HFFc6 (cell line): ENCODE measurements at regions not wholly inside any gene's neighbourhood (a gene's known extent, or its start where the extent isn't known, plus 50 kb on each side); places are given as distances from the start of the nearest gene placed in this dataset.

Source experiments
- DNase-seq: peaks from one replicate; pipeline ENCODE4 v3.0.0-alpha.2; 2018
- H3K27ac Mint-ChIP-seq: 2 replicates; pipeline ENCODE4 v1.8.0; 2020; ENCODE audit warnings: mild to moderate bottlenecking, mixed read lengths
- H3K27me3 Mint-ChIP-seq: 2 replicates; pipeline ENCODE4 v1.8.0; 2021; ENCODE audit warnings: mild to moderate bottlenecking, moderate library complexity, mixed read lengths; ENCODE audit not compliant: insufficient read depth
- H3K36me3 Mint-ChIP-seq: 2 replicates; pipeline ENCODE4 v1.8.0; 2021; ENCODE audit warnings: low read depth, mixed read lengths
- H3K4me1 Mint-ChIP-seq: 2 replicates; pipeline ENCODE4 v1.8.0; 2020; ENCODE audit warnings: low read depth, mixed read lengths
- H3K4me3 Mint-ChIP-seq: 2 replicates; pipeline ENCODE4 v1.8.0; 2020; ENCODE audit warnings: mild to moderate bottlenecking, moderate library complexity, mixed read lengths
- H3K9me3 Mint-ChIP-seq: 2 replicates; pipeline ENCODE4 v1.8.0; 2020; ENCODE audit warnings: mild to moderate bottlenecking, mixed read lengths
- TF ChIP-seq, protein P1 (sequence below): fragments of 200-600 bp; sonication (generic); IDR thresholded peaks from 2 replicates; pipeline ENCODE4 v1.5.0; 2021; ENCODE audit warnings: antibody characterized with exemption, mild to moderate bottlenecking

- H3K4me3 Mint-ChIP-seq, result no peak overlapping the region
Observed at GRCh38 chr2:172366596-172367150, 60.7 kb upstream of the ITGA6 start.

DNA sequence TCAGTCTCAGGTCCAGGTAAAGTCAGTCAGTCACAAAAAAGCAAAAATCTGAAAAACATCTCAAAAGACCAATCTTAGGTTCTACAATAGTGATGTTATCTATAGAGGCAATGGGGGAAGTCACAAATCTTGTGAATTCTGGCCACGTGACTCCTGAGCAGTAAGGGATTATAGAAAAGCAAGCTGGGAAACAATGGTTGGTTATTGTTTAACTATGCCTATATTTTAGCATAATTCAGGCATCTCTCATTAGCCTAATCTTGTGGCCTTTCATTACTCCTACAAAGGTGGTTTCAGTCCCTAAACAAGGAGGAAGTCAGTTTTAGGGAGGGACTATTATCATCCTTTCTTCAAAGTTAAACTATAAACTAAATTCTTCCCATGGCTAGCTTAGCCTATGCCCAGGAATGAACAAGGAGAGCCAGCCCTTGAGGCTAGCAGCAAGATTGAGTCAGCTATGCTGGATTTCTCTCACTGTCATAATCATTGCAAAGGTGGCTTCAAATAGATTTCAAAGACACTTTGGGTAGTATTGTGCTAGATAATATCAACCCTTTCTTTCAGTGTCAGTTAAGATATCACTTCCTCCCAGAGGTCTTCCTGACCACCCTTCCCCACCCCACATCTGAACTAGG is 56.4 kb upstream of the ITGA6 start:
- no peak for DNase-seq
- peaks cover 2% of the 10 kb centered on the region; the same call in 1 of the 2 replicates for H3K27me3 Mint-ChIP-seq
- H3K27ac Mint-ChIP-seq, result no peak overlapping the region
- TF ChIP-seq, protein P1, sequence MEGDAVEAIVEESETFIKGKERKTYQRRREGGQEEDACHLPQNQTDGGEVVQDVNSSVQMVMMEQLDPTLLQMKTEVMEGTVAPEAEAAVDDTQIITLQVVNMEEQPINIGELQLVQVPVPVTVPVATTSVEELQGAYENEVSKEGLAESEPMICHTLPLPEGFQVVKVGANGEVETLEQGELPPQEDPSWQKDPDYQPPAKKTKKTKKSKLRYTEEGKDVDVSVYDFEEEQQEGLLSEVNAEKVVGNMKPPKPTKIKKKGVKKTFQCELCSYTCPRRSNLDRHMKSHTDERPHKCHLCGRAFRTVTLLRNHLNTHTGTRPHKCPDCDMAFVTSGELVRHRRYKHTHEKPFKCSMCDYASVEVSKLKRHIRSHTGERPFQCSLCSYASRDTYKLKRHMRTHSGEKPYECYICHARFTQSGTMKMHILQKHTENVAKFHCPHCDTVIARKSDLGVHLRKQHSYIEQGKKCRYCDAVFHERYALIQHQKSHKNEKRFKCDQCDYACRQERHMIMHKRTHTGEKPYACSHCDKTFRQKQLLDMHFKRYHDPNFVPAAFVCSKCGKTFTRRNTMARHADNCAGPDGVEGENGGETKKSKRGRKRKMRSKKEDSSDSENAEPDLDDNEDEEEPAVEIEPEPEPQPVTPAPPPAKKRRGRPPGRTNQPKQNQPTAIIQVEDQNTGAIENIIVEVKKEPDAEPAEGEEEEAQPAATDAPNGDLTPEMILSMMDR, result no peak
- peaks cover 16% of the 10 kb centered on the region for H3K9me3 Mint-ChIP-seq
- peaks cover 18% of the 10 kb centered on the region for H3K4me1 Mint-ChIP-seq
- H3K4me3 Mint-ChIP-seq, result no peak overlapping the region
- H3K36me3 Mint-ChIP-seq, result peaks cover 15% of the 10 kb centered on the region

More at GRCh38 chr2:172366596-172367150, 60.7 kb upstream of the ITGA6 start:
- peaks cover under 1% of the 10 kb centered on the region; the same call in 1 of the 2 replicates for H3K4me1 Mint-ChIP-seq
- DNase-seq, result no peak
- TF ChIP-seq, protein P1, result no peak
- H3K27ac Mint-ChIP-seq, result no peak overlapping the region
- H3K27me3 Mint-ChIP-seq, result peaks cover 5% of the 10 kb centered on the region; the same call in 1 of the 2 replicates
- H3K9me3 Mint-ChIP-seq, result peaks cover 16% of the 10 kb centered on the region
- H3K36me3 Mint-ChIP-seq, result peaks cover 15% of the 10 kb centered on the region

DNA sequence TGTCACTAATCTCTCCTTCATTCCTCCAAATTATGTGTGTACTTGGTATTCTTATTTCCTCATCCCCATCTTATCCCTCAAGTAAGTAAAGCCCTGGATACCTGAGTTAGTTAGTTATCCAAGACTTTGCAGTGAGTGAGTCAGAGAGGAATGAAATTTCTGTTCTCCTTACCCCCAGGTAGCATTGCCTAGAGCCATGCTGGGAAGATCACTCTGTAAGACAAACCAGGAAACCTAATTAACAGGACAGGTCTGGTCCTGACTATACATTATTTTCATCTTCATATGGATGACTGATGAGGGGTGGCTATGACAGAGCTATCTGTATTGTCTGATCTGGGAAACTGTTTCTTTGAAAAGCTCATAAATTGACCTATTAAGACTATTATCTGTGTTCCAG is 55.0 kb upstream of the ITGA6 start:
- Mint-ChIP-seq H3K9me3 (peaks cover 16% of the 10 kb centered on the region), H3K4me3 (no peak overlapping the region), H3K27ac (no peak overlapping the region), H3K4me1 (peaks cover 18% of the 10 kb centered on the region), H3K27me3 (peaks cover 2% of the 10 kb centered on the region; the same call in 1 of the 2 replicates), H3K36me3 (peaks cover 15% of the 10 kb centered on the region)
- no peak for DNase-seq
- TF ChIP-seq, protein P1, result no peak

- Mint-ChIP-seq H3K27me3 (peaks cover 2% of the 10 kb centered on the region; the same call in 1 of the 2 replicates), H3K27ac (no peak overlapping the region), H3K9me3 (peaks cover 16% of the 10 kb centered on the region), H3K4me1 (peaks cover 18% of the 10 kb centered on the region), H3K36me3 (peaks cover 15% of the 10 kb centered on the region), H3K4me3 (no peak overlapping the region)
- no peak for DNase-seq
- TF ChIP-seq, protein P1, result no peak
Observed at GRCh38 chr2:172373076-172373475, 54.3 kb upstream of the ITGA6 start.

GRCh38 chr2:172373766-172374165 is 53.6 kb upstream of the ITGA6 start:
- Mint-ChIP-seq H3K36me3 (peaks cover 15% of the 10 kb centered on the region), H3K27me3 (peaks cover 2% of the 10 kb centered on the region; the same call in 1 of the 2 replicates), H3K4me1 (peaks cover 18% of the 10 kb centered on the region), H3K4me3 (no peak overlapping the region), H3K27ac (no peak overlapping the region), H3K9me3 (peaks cover 15% of the 10 kb centered on the region)
- TF ChIP-seq, protein P1, result no peak
- peak; percentile 13 for DNase-seq
